ENCODE measurements at regions not wholly inside any gene's neighbourhood (a gene's known extent, or its start where the extent isn't known, plus 50 kb on each side); places are given as distances from the start of the nearest gene placed in this dataset.

GRCh38 chr2:157989227-157989626 is 112.4 kb upstream of the UPP2 start:
- TF ChIP-seq CTCF (IDR thresholded peaks at IDR 0.05; ENCODE audit: extremely low read depth, missing control alignments) = no peak
- no peak for DNase-seq (ENCODE audit: low spot score)

- no peak for TF ChIP-seq CTCF (IDR thresholded peaks at IDR 0.05; ENCODE audit: extremely low read depth, missing control alignments)
- no peak for DNase-seq (ENCODE audit: low spot score)
These were observed 110.6 kb upstream of the ACVR1 start for GRCh38 chr2:157986761-157987160.

GRCh38 chr2:157984866-157985265 is 108.7 kb upstream of the ACVR1 start:
- no peak for DNase-seq (ENCODE audit: low spot score)

GRCh38 chr2:157980020-157980419 is 103.9 kb upstream of the ACVR1 start:
- no peak for DNase-seq (ENCODE audit: low spot score)
- no peak for TF ChIP-seq CTCF (IDR thresholded peaks at IDR 0.05; ENCODE audit: extremely low read depth, missing control alignments)

More at GRCh38 chr2:157984866-157985265, 108.7 kb upstream of the ACVR1 start:
- no peak for TF ChIP-seq CTCF (IDR thresholded peaks at IDR 0.05; ENCODE audit: extremely low read depth, missing control alignments)

GRCh38 chr2:157971702-157972101 is 95.6 kb upstream of the ACVR1 start:
- DNase-seq (ENCODE audit: low spot score) = no peak
- TF ChIP-seq CTCF (IDR thresholded peaks at IDR 0.05; ENCODE audit: extremely low read depth, missing control alignments) = no peak

- no peak for TF ChIP-seq CTCF (IDR thresholded peaks at IDR 0.05; ENCODE audit: extremely low read depth, missing control alignments)
- no peak for DNase-seq (ENCODE audit: low spot score)
These were observed 91.7 kb upstream of the ACVR1 start for GRCh38 chr2:157967856-157968255.

GRCh38 chr2:157959249-157959648 is 83.1 kb upstream of the ACVR1 start:
- no peak for DNase-seq (ENCODE audit: low spot score)

More at GRCh38 chr2:157959249-157959648, 83.1 kb upstream of the ACVR1 start:
- TF ChIP-seq CTCF (IDR thresholded peaks at IDR 0.05; ENCODE audit: extremely low read depth, missing control alignments) = no peak
